ENCODE measurements at regions not wholly inside any gene's neighbourhood (a gene's known extent, or its start where the extent isn't known, plus 50 kb on each side); places are given as distances from the start of the nearest gene placed in this dataset.

DNA sequence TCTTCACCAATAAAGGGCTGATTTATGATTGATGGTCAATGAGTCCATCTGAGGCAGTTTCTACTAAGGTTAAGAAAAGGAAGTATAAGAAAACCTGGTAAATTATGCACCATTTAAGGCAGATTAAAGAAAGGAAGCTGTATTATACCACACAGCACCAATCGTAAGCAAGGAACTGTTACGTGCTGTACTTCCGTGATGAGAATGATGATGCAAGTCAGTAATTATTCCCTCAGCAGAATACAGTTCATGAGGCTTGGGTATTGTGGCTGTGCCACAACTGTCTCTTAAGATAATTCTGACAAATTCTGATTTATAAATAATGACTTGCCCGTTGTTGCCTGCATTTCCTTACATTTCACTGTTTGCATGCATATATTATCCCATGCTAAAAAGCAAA lies 699.0 kb downstream of the HDGFL1 start:
- TF ChIP-seq ESRRA (IDR thresholded peaks at IDR 0.05; ENCODE audit: borderline replicate concordance, low read length) (no peak), RCOR1 (IDR thresholded peaks at IDR 0.05; ENCODE audit: low read depth, low read length) (no peak), MAX (IDR thresholded peaks at IDR 0.05) (no peak), EP300 (IDR thresholded peaks at IDR 0.05) (no peak), NPAS2 (CRISPR knock-in tag; IDR thresholded peaks at IDR 0.05; ENCODE audit: borderline replicate concordance) (no peak), CEBPB (IDR thresholded peaks at IDR 0.05) (no peak), JUN (IDR thresholded peaks at IDR 0.05) (no peak)
- TF ChIP-seq, protein P1, sequence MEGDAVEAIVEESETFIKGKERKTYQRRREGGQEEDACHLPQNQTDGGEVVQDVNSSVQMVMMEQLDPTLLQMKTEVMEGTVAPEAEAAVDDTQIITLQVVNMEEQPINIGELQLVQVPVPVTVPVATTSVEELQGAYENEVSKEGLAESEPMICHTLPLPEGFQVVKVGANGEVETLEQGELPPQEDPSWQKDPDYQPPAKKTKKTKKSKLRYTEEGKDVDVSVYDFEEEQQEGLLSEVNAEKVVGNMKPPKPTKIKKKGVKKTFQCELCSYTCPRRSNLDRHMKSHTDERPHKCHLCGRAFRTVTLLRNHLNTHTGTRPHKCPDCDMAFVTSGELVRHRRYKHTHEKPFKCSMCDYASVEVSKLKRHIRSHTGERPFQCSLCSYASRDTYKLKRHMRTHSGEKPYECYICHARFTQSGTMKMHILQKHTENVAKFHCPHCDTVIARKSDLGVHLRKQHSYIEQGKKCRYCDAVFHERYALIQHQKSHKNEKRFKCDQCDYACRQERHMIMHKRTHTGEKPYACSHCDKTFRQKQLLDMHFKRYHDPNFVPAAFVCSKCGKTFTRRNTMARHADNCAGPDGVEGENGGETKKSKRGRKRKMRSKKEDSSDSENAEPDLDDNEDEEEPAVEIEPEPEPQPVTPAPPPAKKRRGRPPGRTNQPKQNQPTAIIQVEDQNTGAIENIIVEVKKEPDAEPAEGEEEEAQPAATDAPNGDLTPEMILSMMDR (IDR thresholded peaks at IDR 0.05), result no peak
- TF ChIP-seq, protein P2, sequence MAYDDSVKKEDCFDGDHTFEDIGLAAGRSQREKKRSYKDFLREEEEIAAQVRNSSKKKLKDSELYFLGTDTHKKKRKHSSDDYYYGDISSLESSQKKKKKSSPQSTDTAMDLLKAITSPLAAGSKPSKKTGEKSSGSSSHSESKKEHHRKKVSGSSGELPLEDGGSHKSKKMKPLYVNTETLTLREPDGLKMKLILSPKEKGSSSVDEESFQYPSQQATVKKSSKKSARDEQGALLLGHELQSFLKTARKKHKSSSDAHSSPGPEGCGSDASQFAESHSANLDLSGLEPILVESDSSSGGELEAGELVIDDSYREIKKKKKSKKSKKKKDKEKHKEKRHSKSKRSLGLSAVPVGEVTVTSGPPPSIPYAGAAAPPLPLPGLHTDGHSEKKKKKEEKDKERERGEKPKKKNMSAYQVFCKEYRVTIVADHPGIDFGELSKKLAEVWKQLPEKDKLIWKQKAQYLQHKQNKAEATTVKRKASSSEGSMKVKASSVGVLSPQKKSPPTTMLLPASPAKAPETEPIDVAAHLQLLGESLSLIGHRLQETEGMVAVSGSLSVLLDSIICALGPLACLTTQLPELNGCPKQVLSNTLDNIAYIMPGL (CRISPR knock-in tag; IDR thresholded peaks at IDR 0.05; ENCODE audit: borderline replicate concordance), result no peak

All from A549 (cell line).